K562 (cell line): ENCODE measurements at regions not wholly inside any gene's neighbourhood (a gene's known extent, or its start where the extent isn't known, plus 50 kb on each side); places are given as distances from the start of the nearest gene placed in this dataset.
A peak's percentile ranks its signal among the peaks of the same experiment; 100 is the strongest.

Source experiments
- ATAC-seq: fragments of 200-7000 bp; cut with Tn5 transposase; 3 replicates; pipeline ENCODE4 v1.9.1; 2020; ENCODE audit warnings: moderate library complexity
- BruUV-seq: library from RNA; stranded (reverse); fragments of 400-500 nt; replicated peaks from 2 replicates; lab custom pipeline; 2021; lab: Mats Ljungman, UMichigan
- CTCF ChIA-PET: fragments of 300-600 bp; formaldehyde crosslinking; extraction: SDS; loops from one replicate; lab custom pipeline; 2021; ENCODE audit warnings: low intra/inter-chr PET ratio; lab: Yijun Ruan, JAX
- POLR2A ChIA-PET: fragments of 300-600, 350-650 bp; sonication (Branson Sonifier 250); formaldehyde crosslinking; extraction: SDS; loops from one replicate; lab custom pipeline; 2021; ENCODE audit warnings: antibody characterized with exemption, inconsistent platforms; lab: Yijun Ruan, JAX
- DNase-seq, 4 experiments: peaks; one replicate each; pipeline versions ENCODE4 v3.0.0 to v3.0.0-alpha.2; 2011 to 2018; ENCODE audit warnings: low spot score in 3 of 4, mixed read lengths in 3 of 4; ENCODE audit errors: extremely low read depth in 1 of 4
- FAIRE-seq: peaks from 2 replicates; lab custom pipeline; 2011; peaks lifted over from hg19 to GRCh38; lab: Jason Lieb, UNC
- H2AFZ ChIP-seq: 2 replicates; pipeline ENCODE4 v1.6.0; 2011; ENCODE audit warnings: low read depth, low read length, control low read depth, inconsistent platforms
- H3K27ac ChIP-seq: fragments of 200-600 bp; 3 replicates; pipeline ENCODE4 v1.8.0; 2011; ENCODE audit warnings: low read depth, mild to moderate bottlenecking, control low read depth, inconsistent platforms, low read length, moderate library complexity, mixed read lengths; ENCODE audit errors: extremely low read depth
- H3K27me3 ChIP-seq, 2 experiments: fragments of 300-600 bp in 1 of 2; 2 replicates in 1 of 2; 3 replicates in 1 of 2; pipeline versions ENCODE4 v1.6.0 to v1.8.0; 2011; ENCODE audit warnings: inconsistent platforms in 2 of 2, low read length in 2 of 2, mild to moderate bottlenecking in 1 of 2, mixed read lengths in 1 of 2, moderate library complexity in 1 of 2; ENCODE audit not compliant: control insufficient read depth in 2 of 2, insufficient read depth in 2 of 2
- H3K36me3 ChIP-seq: fragments of 300-600 bp; 3 replicates; pipeline ENCODE4 v1.8.0; 2011; ENCODE audit warnings: mild to moderate bottlenecking, low read length, inconsistent platforms; ENCODE audit not compliant: control insufficient read depth, insufficient read depth
- H3K4me1 ChIP-seq, 2 experiments: fragments of 200-600 bp in 1 of 2; replicated peaks in 1 of 2; 2 replicates in 1 of 2; 3 replicates in 1 of 2; pipeline versions ENCODE4 v1.5.1 to v1.8.0; 2011; ENCODE audit warnings: inconsistent platforms in 2 of 2, low read length in 2 of 2, mild to moderate bottlenecking in 1 of 2, mixed read lengths in 1 of 2, moderate library complexity in 1 of 2; ENCODE audit not compliant: control insufficient read depth in 2 of 2, insufficient read depth in 2 of 2
- H3K4me2 ChIP-seq: 2 replicates; pipeline ENCODE4 v1.6.1; 2011; ENCODE audit warnings: low read length, control low read depth, inconsistent platforms, mixed read lengths; ENCODE audit not compliant: insufficient read depth
- H3K4me3 ChIP-seq: fragments of 200-600 bp; sonication (generic), shearing (Covaris generic); 2 replicates; pipeline ENCODE4 v1.5.1; 2016; ENCODE audit warnings: control low read depth, inconsistent platforms
- H3K79me2 ChIP-seq: fragments of 200-600 bp; 3 replicates; pipeline ENCODE4 v1.8.0; 2011; ENCODE audit warnings: low read length, inconsistent platforms; ENCODE audit not compliant: control insufficient read depth, insufficient read depth
- H3K9ac ChIP-seq, 2 experiments: 2 replicates each; pipeline versions ENCODE4 v1.6.0 to v1.6.1; 2011; ENCODE audit warnings: low read depth in 2 of 2, low read length in 2 of 2, control low read depth in 1 of 2, inconsistent platforms in 1 of 2, mild to moderate bottlenecking in 1 of 2, mixed read lengths in 1 of 2; ENCODE audit not compliant: insufficient read depth in 1 of 2
- H3K9me1 ChIP-seq: one replicate; pipeline ENCODE4 v1.6.0; 2011; ENCODE audit warnings: inconsistent platforms, mild to moderate bottlenecking, low read length, moderate library complexity; ENCODE audit not compliant: control insufficient read depth, insufficient read depth
- H3K9me3 ChIP-seq: replicated peaks from 2 replicates; pipeline ENCODE4 v1.5.1; 2011; ENCODE audit warnings: low read depth, low read length, inconsistent platforms; ENCODE audit not compliant: control insufficient read depth, insufficient read depth
- H4K20me1 ChIP-seq: replicated peaks from 2 replicates; pipeline ENCODE4 v1.6.1; 2011; ENCODE audit warnings: low read length, inconsistent platforms, mixed read lengths; ENCODE audit not compliant: control insufficient read depth, insufficient read depth
- ARID3B ChIP-seq: fragments of 250-450 bp; sonication (Bioruptor Pico); IDR thresholded peaks from 2 replicates; pipeline ENCODE4 v1.4.0; 2020; ENCODE audit warnings: borderline replicate concordance
- BACH1 ChIP-seq: fragments of 200-800 bp; sonication (Bioruptor generic); IDR thresholded peaks from 2 replicates; pipeline ENCODE4 v1.6.1; 2016; ENCODE audit warnings: missing genetic modification characterization, missing compliant biosample characterization
- CCAR2 ChIP-seq: fragments of 200-400 bp; formaldehyde crosslinking; IDR thresholded peaks from 2 replicates; pipeline ENCODE4 v1.6.1; 2017; ENCODE audit warnings: mild to moderate bottlenecking, low read depth, low read length
- ELF2 ChIP-seq: fragments of 250-450 bp; sonication (Bioruptor Pico); IDR thresholded peaks from 2 replicates; pipeline ENCODE4 v1.5.0; 2021; ENCODE audit warnings: mild to moderate bottlenecking
- GABPA ChIP-seq: fragments of 200-800 bp; sonication (Bioruptor generic); conservative IDR thresholded peaks from 2 replicates; pipeline ENCODE4 v1.6.1; 2016; ENCODE audit warnings: low read depth, missing genetic modification characterization, missing compliant biosample characterization
- GTF2E2 ChIP-seq: fragments of 200-800 bp; sonication (Bioruptor generic); IDR thresholded peaks from 2 replicates; pipeline ENCODE4 v1.6.1; 2016; ENCODE audit warnings: missing genetic modification characterization, missing compliant biosample characterization
- HDGF ChIP-seq: fragments of 450-650 bp; IDR thresholded peaks from 2 replicates; pipeline ENCODE4 v1.6.1; 2016
- ILF3 ChIP-seq: fragments of 450-650 bp; IDR thresholded peaks from 2 replicates; pipeline ENCODE4 v1.6.1; 2018; ENCODE audit warnings: antibody characterized with exemption, mild to moderate bottlenecking, moderate library complexity, borderline replicate concordance
- MECOM ChIP-seq: fragments of 250-450 bp; sonication (Bioruptor Pico); IDR thresholded peaks from 2 replicates; pipeline ENCODE4 v1.8.0; 2022; ENCODE audit warnings: inconsistent platforms
- NFIC ChIP-seq: fragments of 450-650 bp; IDR thresholded peaks from 2 replicates; pipeline ENCODE4 v1.6.1; 2017; ENCODE audit warnings: mild to moderate bottlenecking, inconsistent platforms
- NFIX ChIP-seq: fragments of 250-450 bp; sonication (Bioruptor Pico); IDR thresholded peaks from 2 replicates; pipeline ENCODE4 v1.4.0; 2020; ENCODE audit warnings: low read depth, mild to moderate bottlenecking, moderate library complexity
- SNIP1 ChIP-seq: fragments of 450-650 bp; IDR thresholded peaks from 2 replicates; pipeline ENCODE4 v1.7.1; 2017; ENCODE audit warnings: low read depth, mild to moderate bottlenecking
- TSC22D4 ChIP-seq: fragments of 450-650 bp; IDR thresholded peaks from 2 replicates; pipeline ENCODE4 v1.6.1; 2016; ENCODE audit warnings: missing genetic modification characterization, missing biosample characterization, control low read depth
- ZFP36 ChIP-seq: fragments of 150-350 bp; IDR thresholded peaks from 2 replicates; pipeline ENCODE4 v1.6.1; 2018; ENCODE audit warnings: low read length, low read depth; ENCODE audit not compliant: partially characterized antibody
- ZKSCAN1 ChIP-seq: fragments of 150-350 bp; IDR thresholded peaks from 2 replicates; pipeline ENCODE4 v1.6.1; 2016; ENCODE audit warnings: low read depth, low read length
- ZNF124 ChIP-seq: sonication (generic); formaldehyde crosslinking; IDR thresholded peaks from 2 replicates; pipeline ENCODE4 v1.8.1; 2022; ENCODE audit warnings: missing genetic modification reagents
- ZNF311 ChIP-seq: fragments of 250-450 bp; sonication (Bioruptor Pico); IDR thresholded peaks from 2 replicates; pipeline ENCODE4 v1.4.0; 2020; ENCODE audit warnings: mild to moderate bottlenecking, moderate library complexity
- WGBS: fragments of 100-300 bp; shearing (Covaris generic); methylation state at CpG from one replicate; pipeline ENCODE4 v1.1.6; 2016; ENCODE audit warnings: low coverage, mixed read lengths; ENCODE audit not compliant: insufficient coverage; ENCODE audit errors: missing lambda C conversion rate; 5-methylcytosine and 5-hydroxymethylcytosine counted together
- in situ Hi-C: fragments of 300-500 bp; cut with MboI; formaldehyde crosslinking; loops from 4 replicates; pipeline ENCODE4 v1.15.0; 2018; ENCODE audit warnings: inconsistent platforms, mixed read lengths
- intact Hi-C: fragments of 100-400 bp; cut with micrococcal nuclease; formaldehyde crosslinking; loops from 2 replicates; pipeline ENCODE4 v1.14.2; 2022

DNA sequence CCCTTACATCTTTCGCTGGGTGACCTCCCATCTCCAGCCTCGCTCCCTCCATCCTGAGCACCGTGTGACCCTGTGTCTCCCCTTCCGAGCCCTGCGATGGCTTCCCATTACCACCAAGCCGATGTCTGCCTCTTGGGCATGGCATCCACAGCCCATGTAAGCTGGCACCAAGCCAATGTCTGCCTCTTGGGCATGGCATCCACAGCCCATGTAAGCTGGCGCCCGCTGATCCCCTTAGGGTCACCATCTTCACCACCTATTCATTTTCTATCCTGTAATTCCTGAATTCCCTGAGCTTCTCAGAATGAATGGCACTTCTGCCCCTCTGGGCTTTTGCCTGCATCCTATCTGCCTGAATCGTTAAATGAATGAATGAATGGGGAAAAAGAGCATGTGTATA lies 478.2 kb upstream of the CCL2 start:
- Histone ChIP-seq H2AFZ (no peak overlapping the region), H3K79me2 (no peaks in the 10 kb centered on the region), H3K27ac (no peak overlapping the region)
- in situ Hi-C loops = loop anchor here (10.0 kb wide), 1 partner anchor 368 kb away; no protein-coding TSS in a partner anchor
- TF ChIP-seq HDGF (no peak), ZNF311 (CRISPR knock-in tag) (no peak), ZNF124 (no peak), NFIX (peak; percentile 12; the same call in 1 of the 2 replicates), MECOM (CRISPR knock-in tag) (no peak), NFIC (peak; percentile 72), ELF2 (CRISPR knock-in tag) (no peak), TSC22D4 (tag) (no peak)
- TF ChIP-seq, all 486 proteins: peak for 2
- WGBS = 2% methylated on average over 9 of the region's 9 CpGs
- Histone ChIP-seq H3K36me3 (no peaks in the 10 kb centered on the region), H3K9ac (no peak overlapping the region), H3K9me3 (no peaks in the 10 kb centered on the region), H3K4me2 (no peak overlapping the region), H3K27me3 (peaks cover 0 to 5% of the 10 kb centered on the region in 2 experiments; a peak in 3 of 5 replicates), H3K4me1 (no peaks in the 10 kb centered on the region; a peak in 2 of 5 replicates), H4K20me1 (no peaks in the 10 kb centered on the region), H3K4me3 (no peak overlapping the region), H3K9me1 (no peaks in the 10 kb centered on the region)
- no TSS peak for BruUV-seq
- intact Hi-C loops = loop anchor here (5.0 to 10.0 kb wide), 2 partner anchors 248 to 395 kb away; no protein-coding TSS in a partner anchor
- FAIRE-seq (no peak), ATAC-seq (no peak), DNase-seq (no peak)
- ChIA-PET CTCF (no interaction called here), POLR2A (no interaction called here)

GRCh38 chr17:33777674-33778073 lies 477.4 kb upstream of the CCL2 start:
- in situ Hi-C loops (loop anchor here (10.0 kb wide), 1 partner anchor 367 kb away; no protein-coding TSS in a partner anchor), intact Hi-C loops (loop anchor here (5.0 to 10.0 kb wide), 2 partner anchors 247 to 395 kb away; no protein-coding TSS in a partner anchor)
- ChIA-PET POLR2A (no interaction called here), CTCF (interaction anchor here (1.9 to 3.3 kb wide), 2 partner anchors 368 to 393 kb away, joined by 5 to 39 read pairs; no protein-coding TSS in a partner anchor)
- H3K36me3 ChIP-seq = no peaks in the 10 kb centered on the region
- no peak for ATAC-seq
- WGBS = 1% methylated on average over 5 of the region's 5 CpGs
- H3K4me1 ChIP-seq = no peaks in the 10 kb centered on the region; a peak in 2 of 5 replicates
- no peak overlapping the region for H3K4me2 ChIP-seq
- no peaks in the 10 kb centered on the region for H4K20me1 ChIP-seq
- no peak overlapping the region for H2AFZ ChIP-seq
- no peaks in the 10 kb centered on the region for H3K79me2 ChIP-seq
- DNase-seq = no peak
- no peaks in the 10 kb centered on the region for H3K9me1 ChIP-seq
- peaks cover 0 to 5% of the 10 kb centered on the region in 2 experiments; a peak in 3 of 5 replicates for H3K27me3 ChIP-seq
- H3K9me3 ChIP-seq = no peaks in the 10 kb centered on the region
- no peak for FAIRE-seq
- BruUV-seq = no TSS peak
- H3K9ac ChIP-seq = no peak overlapping the region
- H3K27ac ChIP-seq = no peak overlapping the region
- no peak overlapping the region for H3K4me3 ChIP-seq
- no peak for TF ChIP-seq GTF2E2 (tag)
- no peak for TF ChIP-seq GABPA (tag)
- no peak for TF ChIP-seq ZKSCAN1
- TF ChIP-seq ARID3B (CRISPR knock-in tag) = no peak
- no peak for TF ChIP-seq ILF3
- peak; percentile 96 for TF ChIP-seq ZFP36
- no peak for TF ChIP-seq CCAR2
- no peak for TF ChIP-seq SNIP1
- no peak for TF ChIP-seq BACH1
